ENCODE measurements at regions not wholly inside any gene's neighbourhood (a gene's known extent, or its start where the extent isn't known, plus 50 kb on each side); places are given as distances from the start of the nearest gene placed in this dataset.

DNA sequence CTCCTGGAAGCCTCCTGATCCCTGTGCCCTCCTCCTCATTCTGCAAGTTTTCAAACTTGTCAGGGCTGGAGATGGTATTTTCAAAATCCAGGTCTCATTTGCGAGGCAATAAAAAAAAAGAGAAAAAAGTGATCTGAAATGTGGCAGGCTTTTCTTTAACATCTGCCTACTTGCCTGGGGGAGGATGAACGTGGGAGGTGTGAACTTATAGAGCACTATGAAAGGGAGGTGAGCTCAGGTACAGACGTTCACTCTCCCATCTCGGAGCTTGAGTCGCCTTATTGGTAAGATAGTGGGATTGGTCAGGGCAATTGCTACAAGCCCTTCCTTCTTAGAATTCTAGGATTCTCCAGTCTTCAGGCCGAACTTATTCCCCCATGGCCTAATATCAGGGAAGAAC, 104.8 kb upstream of the CADM1 start:
- Histone ChIP-seq H3K27ac (ENCODE audit: low read depth in 2 of 2, low read length in 2 of 2) (no peak overlapping the region), H3K36me3 (ENCODE audit: control insufficient read depth in 2 of 3, insufficient read depth in 3 of 3, low read length in 3 of 3) (no peaks in the 10 kb centered on the region), H3K4me3 (ENCODE audit: low read length in 3 of 3) (no peak overlapping the region), H3K9me3 (ENCODE audit: control insufficient read depth in 2 of 3, insufficient read depth in 1 of 3, low read length in 3 of 3) (no peaks in the 10 kb centered on the region), H3K4me1 (ENCODE audit: control insufficient read depth in 2 of 3, insufficient read depth in 2 of 3, low read depth in 1 of 3, low read length in 3 of 3) (no peaks in the 10 kb centered on the region), H3K27me3 (ENCODE audit: control insufficient read depth, insufficient read depth, low read length) (no peaks in the 10 kb centered on the region), H3K9ac (ENCODE audit: low read length in 3 of 3) (no peak overlapping the region)
- FAIRE-seq (no peak), DNase-seq (no peak)
- intact Hi-C loops (cut with DNase I), result no loop called here
- TF ChIP-seq, protein P1, sequence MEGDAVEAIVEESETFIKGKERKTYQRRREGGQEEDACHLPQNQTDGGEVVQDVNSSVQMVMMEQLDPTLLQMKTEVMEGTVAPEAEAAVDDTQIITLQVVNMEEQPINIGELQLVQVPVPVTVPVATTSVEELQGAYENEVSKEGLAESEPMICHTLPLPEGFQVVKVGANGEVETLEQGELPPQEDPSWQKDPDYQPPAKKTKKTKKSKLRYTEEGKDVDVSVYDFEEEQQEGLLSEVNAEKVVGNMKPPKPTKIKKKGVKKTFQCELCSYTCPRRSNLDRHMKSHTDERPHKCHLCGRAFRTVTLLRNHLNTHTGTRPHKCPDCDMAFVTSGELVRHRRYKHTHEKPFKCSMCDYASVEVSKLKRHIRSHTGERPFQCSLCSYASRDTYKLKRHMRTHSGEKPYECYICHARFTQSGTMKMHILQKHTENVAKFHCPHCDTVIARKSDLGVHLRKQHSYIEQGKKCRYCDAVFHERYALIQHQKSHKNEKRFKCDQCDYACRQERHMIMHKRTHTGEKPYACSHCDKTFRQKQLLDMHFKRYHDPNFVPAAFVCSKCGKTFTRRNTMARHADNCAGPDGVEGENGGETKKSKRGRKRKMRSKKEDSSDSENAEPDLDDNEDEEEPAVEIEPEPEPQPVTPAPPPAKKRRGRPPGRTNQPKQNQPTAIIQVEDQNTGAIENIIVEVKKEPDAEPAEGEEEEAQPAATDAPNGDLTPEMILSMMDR (IDR thresholded peaks at IDR 0.05; ENCODE audit: borderline replicate concordance, extremely low read depth, insufficient read depth), result no peak

DNA sequence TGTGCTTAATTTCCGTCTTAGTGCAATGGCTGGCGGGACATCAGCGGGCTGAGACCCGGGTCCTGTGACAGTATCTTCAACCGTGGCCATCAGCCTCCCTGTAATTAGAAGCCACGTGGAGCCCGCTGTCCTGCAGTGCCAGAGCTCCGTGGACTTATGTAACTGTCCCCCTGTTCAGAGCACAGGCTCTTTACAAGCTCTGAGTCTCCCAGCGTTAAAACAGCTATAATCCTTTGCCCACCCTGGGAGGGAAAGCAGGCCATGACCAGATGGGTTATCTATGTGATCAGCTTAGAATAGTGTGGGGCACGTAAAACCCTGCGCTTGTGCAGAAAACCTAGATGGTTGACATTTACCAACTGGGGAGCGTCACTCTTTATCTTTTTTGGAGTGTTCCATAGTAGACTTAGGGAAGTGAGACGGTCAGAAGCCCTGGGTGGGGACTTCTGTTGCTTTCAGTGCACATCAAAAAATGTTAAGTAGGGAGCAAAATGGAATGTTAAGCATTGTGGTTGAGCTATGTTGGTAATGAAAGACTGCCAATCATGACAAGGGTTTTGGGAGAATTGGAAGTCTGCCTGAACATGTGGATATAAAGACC, 103.5 kb upstream of the CADM1 start:
- FAIRE-seq, result no peak
- H3K4me3 ChIP-seq (ENCODE audit: low read length in 3 of 3), result no peak overlapping the region
- intact Hi-C loops (cut with DNase I), result no loop called here
- H3K36me3 ChIP-seq (ENCODE audit: control insufficient read depth in 2 of 3, insufficient read depth in 3 of 3, low read length in 3 of 3), result no peaks in the 10 kb centered on the region
- DNase-seq, result peak in 2 of 5 donors; percentile 32 to 53
- H3K27ac ChIP-seq (ENCODE audit: low read depth in 2 of 2, low read length in 2 of 2), result no peak overlapping the region
- no peaks in the 10 kb centered on the region for H3K4me1 ChIP-seq (ENCODE audit: control insufficient read depth in 2 of 3, insufficient read depth in 2 of 3, low read depth in 1 of 3, low read length in 3 of 3)
- no peaks in the 10 kb centered on the region for H3K27me3 ChIP-seq (ENCODE audit: control insufficient read depth, insufficient read depth, low read length)
- no peaks in the 10 kb centered on the region for H3K9me3 ChIP-seq (ENCODE audit: control insufficient read depth in 2 of 3, insufficient read depth in 1 of 3, low read length in 3 of 3)
- no peak overlapping the region for H3K9ac ChIP-seq (ENCODE audit: low read length in 3 of 3)
- TF ChIP-seq, protein P1 (IDR thresholded peaks at IDR 0.05; ENCODE audit: borderline replicate concordance, extremely low read depth, insufficient read depth), result no peak

DNA sequence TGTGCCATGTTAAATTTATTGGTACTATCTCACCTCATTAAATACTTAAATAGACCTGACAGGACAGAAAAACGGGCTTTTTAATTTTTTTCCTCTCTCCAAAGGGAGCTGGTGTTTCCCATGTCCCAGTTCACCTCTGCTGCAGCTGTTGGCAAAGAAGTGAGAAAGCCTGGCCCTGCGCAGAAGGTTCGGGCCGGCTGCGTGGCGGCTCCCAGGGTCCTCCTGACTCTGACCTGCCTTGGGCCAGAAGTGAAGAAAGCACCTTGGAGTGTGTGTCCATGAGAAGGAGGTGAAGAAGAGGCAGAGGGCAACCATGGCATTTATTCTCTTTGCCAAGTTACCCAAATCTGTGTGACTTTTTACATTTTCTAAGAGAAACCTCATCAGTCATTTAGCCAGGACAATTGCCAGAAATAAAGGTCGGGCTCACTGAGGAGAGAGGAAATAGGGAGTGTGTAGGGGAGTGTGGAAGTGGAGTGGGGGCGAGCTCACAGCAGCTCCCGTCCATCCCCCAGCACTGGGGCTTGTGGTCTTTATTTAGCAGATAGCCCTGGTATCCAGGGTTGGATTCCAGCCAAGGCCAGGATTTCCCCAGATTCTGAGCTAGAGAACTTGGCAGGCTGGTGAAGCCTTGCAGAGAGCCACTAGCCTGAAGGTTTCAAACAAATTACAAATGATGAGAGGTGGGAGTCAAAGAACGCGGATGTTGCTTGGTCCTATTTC, 102.4 kb upstream of the CADM1 start:
- Histone ChIP-seq H3K27ac (ENCODE audit: low read depth in 2 of 2, low read length in 2 of 2) (no peak overlapping the region), H3K4me3 (ENCODE audit: low read length in 3 of 3) (no peak overlapping the region), H3K4me1 (ENCODE audit: control insufficient read depth in 2 of 3, insufficient read depth in 2 of 3, low read depth in 1 of 3, low read length in 3 of 3) (no peaks in the 10 kb centered on the region), H3K36me3 (ENCODE audit: control insufficient read depth in 2 of 3, insufficient read depth in 3 of 3, low read length in 3 of 3) (no peaks in the 10 kb centered on the region), H3K27me3 (ENCODE audit: control insufficient read depth, insufficient read depth, low read length) (no peaks in the 10 kb centered on the region), H3K9me3 (ENCODE audit: control insufficient read depth in 2 of 3, insufficient read depth in 1 of 3, low read length in 3 of 3) (no peaks in the 10 kb centered on the region), H3K9ac (ENCODE audit: low read length in 3 of 3) (no peak overlapping the region)
- DNase-seq (peak in 3 of 5 donors; percentile 29 to 60 (median 56)), FAIRE-seq (no peak)
- TF ChIP-seq, protein P1 (IDR thresholded peaks at IDR 0.05; ENCODE audit: borderline replicate concordance, extremely low read depth, insufficient read depth), result no peak
- intact Hi-C loops (cut with DNase I), result no loop called here
